GM12878 (cell line): ENCODE measurements at regions not wholly inside any gene's neighbourhood (a gene's known extent, or its start where the extent isn't known, plus 50 kb on each side); places are given as distances from the start of the nearest gene placed in this dataset.

Source experiments
- EZH2 ChIP-seq: IDR thresholded peaks from 2 replicates; pipeline ENCODE4 v1.6.1; 2012; ENCODE audit warnings: low read depth, mild to moderate bottlenecking, control low read depth, inconsistent platforms, low read length, borderline replicate concordance; ENCODE audit not compliant: control insufficient read depth
- FOXM1 ChIP-seq: IDR thresholded peaks from 2 replicates; pipeline ENCODE4 v1.6.1; 2012; ENCODE audit warnings: low read depth, mild to moderate bottlenecking, inconsistent platforms, low read length, moderate library complexity
- PML ChIP-seq: IDR thresholded peaks from 2 replicates; pipeline ENCODE4 v1.6.1; 2012; ENCODE audit warnings: low read length, inconsistent platforms
- RCOR1 ChIP-seq: conservative IDR thresholded peaks from 2 replicates; pipeline ENCODE4 v1.6.1; 2012; ENCODE audit warnings: low read depth, low read length, improper control_type of control experiment
- TCF7 ChIP-seq: IDR thresholded peaks from 2 replicates; pipeline ENCODE4 v1.6.1; 2014; ENCODE audit warnings: antibody characterized with exemption, borderline replicate concordance
- TF ChIP-seq, protein P1 (sequence below): IDR thresholded peaks from 2 replicates; pipeline ENCODE4 v1.6.1; 2012; ENCODE audit warnings: mild to moderate bottlenecking, low read depth, low read length

DNA sequence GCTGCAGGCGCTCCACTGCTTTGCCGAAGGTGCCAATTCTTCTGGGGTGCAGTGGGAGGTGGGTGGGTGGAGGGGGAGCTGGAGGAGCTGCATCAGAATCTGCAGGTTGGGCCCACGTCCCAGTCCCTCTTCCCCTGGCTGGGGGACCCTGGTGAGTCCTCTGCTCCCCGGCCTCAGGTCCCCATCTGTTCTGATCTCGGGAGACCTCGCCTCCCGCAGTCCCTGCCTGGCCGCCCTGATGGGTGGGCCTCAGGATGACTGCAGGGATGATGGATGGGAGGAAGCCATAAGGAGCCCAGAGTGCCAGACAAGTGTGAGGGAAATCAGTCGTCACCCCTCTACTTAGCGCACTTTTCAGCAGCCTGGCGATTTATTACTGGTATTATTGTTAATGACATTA lies 89.3 kb upstream of the PCBD1 start:
- TF ChIP-seq RCOR1 (no peak), FOXM1 (no peak), EZH2 (no peak), TCF7 (no peak), PML (no peak)
- TF ChIP-seq, protein P1, sequence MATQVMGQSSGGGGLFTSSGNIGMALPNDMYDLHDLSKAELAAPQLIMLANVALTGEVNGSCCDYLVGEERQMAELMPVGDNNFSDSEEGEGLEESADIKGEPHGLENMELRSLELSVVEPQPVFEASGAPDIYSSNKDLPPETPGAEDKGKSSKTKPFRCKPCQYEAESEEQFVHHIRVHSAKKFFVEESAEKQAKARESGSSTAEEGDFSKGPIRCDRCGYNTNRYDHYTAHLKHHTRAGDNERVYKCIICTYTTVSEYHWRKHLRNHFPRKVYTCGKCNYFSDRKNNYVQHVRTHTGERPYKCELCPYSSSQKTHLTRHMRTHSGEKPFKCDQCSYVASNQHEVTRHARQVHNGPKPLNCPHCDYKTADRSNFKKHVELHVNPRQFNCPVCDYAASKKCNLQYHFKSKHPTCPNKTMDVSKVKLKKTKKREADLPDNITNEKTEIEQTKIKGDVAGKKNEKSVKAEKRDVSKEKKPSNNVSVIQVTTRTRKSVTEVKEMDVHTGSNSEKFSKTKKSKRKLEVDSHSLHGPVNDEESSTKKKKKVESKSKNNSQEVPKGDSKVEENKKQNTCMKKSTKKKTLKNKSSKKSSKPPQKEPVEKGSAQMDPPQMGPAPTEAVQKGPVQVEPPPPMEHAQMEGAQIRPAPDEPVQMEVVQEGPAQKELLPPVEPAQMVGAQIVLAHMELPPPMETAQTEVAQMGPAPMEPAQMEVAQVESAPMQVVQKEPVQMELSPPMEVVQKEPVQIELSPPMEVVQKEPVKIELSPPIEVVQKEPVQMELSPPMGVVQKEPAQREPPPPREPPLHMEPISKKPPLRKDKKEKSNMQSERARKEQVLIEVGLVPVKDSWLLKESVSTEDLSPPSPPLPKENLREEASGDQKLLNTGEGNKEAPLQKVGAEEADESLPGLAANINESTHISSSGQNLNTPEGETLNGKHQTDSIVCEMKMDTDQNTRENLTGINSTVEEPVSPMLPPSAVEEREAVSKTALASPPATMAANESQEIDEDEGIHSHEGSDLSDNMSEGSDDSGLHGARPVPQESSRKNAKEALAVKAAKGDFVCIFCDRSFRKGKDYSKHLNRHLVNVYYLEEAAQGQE, result no peak
